ENCODE measurements at regions not wholly inside any gene's neighbourhood (a gene's known extent, or its start where the extent isn't known, plus 50 kb on each side); places are given as distances from the start of the nearest gene placed in this dataset.

GRCh38 chr6:151709329-151709728, 98.2 kb upstream of the ESR1 start:
- CTCF ChIA-PET = no interaction called here
- no peak for DNase-seq (ENCODE audit: low spot score)
- POLR2A ChIA-PET (ENCODE audit: low non-redundant PET) = no interaction called here
- no peak overlapping the region for H3K27ac ChIP-seq
- no peak for TF ChIP-seq CTCF (conservative IDR thresholded peaks at IDR 0.05; ENCODE audit: low read depth)

DNA sequence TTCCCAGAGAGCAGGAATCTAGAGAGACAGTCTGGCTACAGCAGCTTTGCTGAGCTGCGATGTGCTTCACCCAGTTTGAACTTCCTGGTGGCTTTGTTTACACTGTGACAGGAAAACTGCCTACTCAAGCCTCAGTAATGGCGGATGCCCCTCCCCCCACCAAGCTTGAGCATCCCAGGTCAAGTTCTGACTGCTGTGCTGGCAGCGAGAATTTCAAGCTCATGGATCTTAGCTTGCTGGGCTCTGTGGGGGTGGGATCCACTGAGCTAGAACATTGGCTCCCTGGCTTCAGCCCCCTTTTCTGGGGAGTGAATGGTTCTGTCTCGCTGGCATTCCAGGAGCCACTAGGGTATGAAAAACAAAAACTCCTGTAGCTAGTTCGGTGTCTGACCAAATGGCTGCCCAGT, 91.0 kb upstream of the ESR1 start:
- ChIA-PET POLR2A (ENCODE audit: low non-redundant PET) (no interaction called here), CTCF (no interaction called here)
- DNase-seq (ENCODE audit: low spot score) = no peak
- H3K27ac ChIP-seq = no peak overlapping the region
- TF ChIP-seq CTCF (conservative IDR thresholded peaks at IDR 0.05; ENCODE audit: low read depth) = no peak

DNA sequence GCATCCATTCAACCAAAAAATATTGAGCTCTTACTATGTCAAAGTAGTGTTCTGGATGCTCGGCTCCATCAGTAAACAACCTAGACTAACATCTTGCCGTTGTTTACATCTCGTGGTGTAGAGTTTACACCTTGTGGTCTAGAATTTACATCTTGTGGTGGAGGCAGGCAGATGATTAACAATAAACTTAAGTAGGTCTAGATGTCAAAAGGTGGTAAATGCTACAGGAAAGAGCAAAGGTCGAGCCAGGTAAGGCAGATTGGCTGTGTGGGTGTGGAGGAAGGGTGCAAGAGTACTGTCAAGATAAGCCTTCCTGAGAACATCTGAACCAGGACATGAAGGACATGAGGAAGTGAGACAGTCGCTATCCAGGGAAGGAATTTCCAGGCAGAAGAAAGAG, 88.4 kb upstream of the ESR1 start:
- no peak overlapping the region for H3K27ac ChIP-seq
- TF ChIP-seq CTCF (conservative IDR thresholded peaks at IDR 0.05; ENCODE audit: low read depth) = no peak
- CTCF ChIA-PET = no interaction called here
- POLR2A ChIA-PET (ENCODE audit: low non-redundant PET) = no interaction called here
- no peak for DNase-seq (ENCODE audit: low spot score)

DNA sequence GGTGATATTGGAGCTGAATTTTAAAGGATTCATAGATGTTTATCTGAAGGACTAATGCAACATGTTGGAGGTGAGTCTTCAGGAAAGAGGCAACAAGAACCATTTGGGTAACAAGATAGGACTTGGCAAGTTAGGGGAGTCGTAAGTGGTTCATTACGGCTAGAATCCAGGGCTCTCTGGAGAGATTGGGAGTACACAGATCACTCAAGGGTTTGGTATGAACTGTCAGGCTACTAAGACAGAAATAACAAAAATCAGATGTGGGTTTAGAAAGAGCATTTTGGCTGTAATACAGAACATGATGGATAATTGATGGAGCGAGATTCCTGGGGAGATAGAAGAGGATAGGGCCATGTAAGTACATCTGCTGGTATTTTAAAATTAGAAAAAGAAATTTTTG, 86.3 kb upstream of the ESR1 start:
- ChIA-PET CTCF (no interaction called here), POLR2A (ENCODE audit: low non-redundant PET) (no interaction called here)
- no peak for DNase-seq (ENCODE audit: low spot score)
- no peak for TF ChIP-seq CTCF (conservative IDR thresholded peaks at IDR 0.05; ENCODE audit: low read depth)
- no peak overlapping the region for H3K27ac ChIP-seq

DNA sequence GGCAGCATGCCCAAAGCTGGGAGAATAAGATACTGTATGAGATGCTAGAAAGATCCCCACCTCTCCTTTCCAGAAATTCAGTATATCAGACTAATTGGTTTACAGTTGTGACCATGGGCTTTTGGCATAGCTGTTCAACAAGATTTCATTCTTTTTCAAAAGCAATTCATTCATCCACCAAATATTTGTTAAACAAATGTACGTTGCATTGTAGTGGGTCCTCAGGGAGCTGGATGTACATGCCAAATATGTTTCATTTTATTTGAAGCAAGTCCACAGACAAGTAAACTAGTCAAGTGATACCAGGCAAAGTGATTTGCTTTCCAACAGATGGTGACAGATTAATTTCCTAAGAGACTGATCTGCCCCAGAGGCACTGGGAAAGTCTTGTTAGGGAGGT, 85.8 kb upstream of the ESR1 start:
- CTCF ChIA-PET = interaction anchor here (0.6 kb wide), 1 partner anchor 616 kb away, joined by 3 read pairs; no protein-coding TSS in a partner anchor
- POLR2A ChIA-PET (ENCODE audit: low non-redundant PET) = no interaction called here
- DNase-seq (ENCODE audit: low spot score) = no peak
- H3K27ac ChIP-seq = no peak overlapping the region
- no peak for TF ChIP-seq CTCF (conservative IDR thresholded peaks at IDR 0.05; ENCODE audit: low read depth)

GRCh38 chr6:151722342-151722741, 85.1 kb upstream of the ESR1 start:
- POLR2A ChIA-PET (ENCODE audit: low non-redundant PET) = no interaction called here
- no peak for TF ChIP-seq CTCF (conservative IDR thresholded peaks at IDR 0.05; ENCODE audit: low read depth)
- CTCF ChIA-PET = interaction anchor here (0.6 kb wide), 1 partner anchor 616 kb away, joined by 3 read pairs; no protein-coding TSS in a partner anchor
- DNase-seq (ENCODE audit: low spot score) = no peak
- H3K27ac ChIP-seq = no peak overlapping the region

- ChIA-PET POLR2A (ENCODE audit: low non-redundant PET) (no interaction called here), CTCF (no interaction called here)
- no peak for TF ChIP-seq CTCF (conservative IDR thresholded peaks at IDR 0.05; ENCODE audit: low read depth)
- DNase-seq (ENCODE audit: low spot score) = no peak
- no peak overlapping the region for H3K27ac ChIP-seq
Measured at GRCh38 chr6:151723152-151723551, 84.3 kb upstream of the ESR1 start.
